Cardiac fibroblast (primary cell): ENCODE measurements at regions not wholly inside any gene's neighbourhood (a gene's known extent, or its start where the extent isn't known, plus 50 kb on each side); places are given as distances from the start of the nearest gene placed in this dataset.

ENCODE experiments used
- DNase-seq, 2 donors: peaks; one replicate each; pipeline versions ENCODE4 v3.0.0 to v3.0.0-alpha.2; 2010; ENCODE audit warnings: low read depth in 2 of 2
- H3K4me3 ChIP-seq, 2 donors: replicated peaks in 1 of 2; 1 replicate in 1 of 2; 2 replicates in 1 of 2; pipeline ENCODE4 v1.5.1; 2011; ENCODE audit warnings: low read depth in 2 of 2, low read length in 2 of 2, mild to moderate bottlenecking in 2 of 2, moderate library complexity in 1 of 2
- TF ChIP-seq, protein P1 (sequence below): IDR thresholded peaks from one replicate; pipeline ENCODE4 v1.5.1; 2011; ENCODE audit warnings: low read depth, mild to moderate bottlenecking, low read length, inconsistent platforms

DNA sequence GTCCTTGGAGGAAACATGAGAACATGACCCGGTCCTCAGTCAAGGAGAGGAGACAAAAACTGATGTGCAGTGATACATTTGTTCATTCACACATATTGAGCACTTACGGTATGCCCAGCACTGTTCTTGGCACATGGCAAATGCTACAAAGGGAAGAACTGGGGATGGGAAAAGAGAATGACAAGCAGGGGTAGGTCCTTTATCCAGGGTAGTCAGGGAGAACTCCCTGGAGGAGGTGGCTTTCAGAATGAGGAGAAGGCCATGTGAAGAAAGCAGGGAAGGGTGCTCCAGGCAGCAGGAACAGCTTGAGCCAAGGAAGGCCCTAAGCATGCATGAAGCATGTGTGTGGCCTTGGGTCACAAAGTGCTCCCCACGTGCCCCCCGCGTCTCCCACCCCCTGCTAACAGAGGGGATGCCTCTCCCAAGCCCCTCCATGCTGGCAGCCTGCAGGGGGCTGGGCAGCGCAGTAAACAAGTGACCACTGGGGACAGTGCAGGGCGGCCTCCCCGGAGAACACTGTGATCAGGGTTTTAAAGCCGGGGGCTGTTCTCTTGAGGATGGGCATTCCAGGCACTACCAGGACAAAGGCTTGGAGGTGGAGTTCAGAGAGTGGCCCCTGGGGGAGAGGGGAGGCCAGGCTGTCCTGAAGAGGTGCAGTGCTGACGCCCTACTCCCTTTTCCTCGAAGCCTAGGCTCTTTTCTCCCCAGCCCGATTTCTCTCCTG, 71.0 kb downstream of the PHETA1 start:
- TF ChIP-seq, protein P1, sequence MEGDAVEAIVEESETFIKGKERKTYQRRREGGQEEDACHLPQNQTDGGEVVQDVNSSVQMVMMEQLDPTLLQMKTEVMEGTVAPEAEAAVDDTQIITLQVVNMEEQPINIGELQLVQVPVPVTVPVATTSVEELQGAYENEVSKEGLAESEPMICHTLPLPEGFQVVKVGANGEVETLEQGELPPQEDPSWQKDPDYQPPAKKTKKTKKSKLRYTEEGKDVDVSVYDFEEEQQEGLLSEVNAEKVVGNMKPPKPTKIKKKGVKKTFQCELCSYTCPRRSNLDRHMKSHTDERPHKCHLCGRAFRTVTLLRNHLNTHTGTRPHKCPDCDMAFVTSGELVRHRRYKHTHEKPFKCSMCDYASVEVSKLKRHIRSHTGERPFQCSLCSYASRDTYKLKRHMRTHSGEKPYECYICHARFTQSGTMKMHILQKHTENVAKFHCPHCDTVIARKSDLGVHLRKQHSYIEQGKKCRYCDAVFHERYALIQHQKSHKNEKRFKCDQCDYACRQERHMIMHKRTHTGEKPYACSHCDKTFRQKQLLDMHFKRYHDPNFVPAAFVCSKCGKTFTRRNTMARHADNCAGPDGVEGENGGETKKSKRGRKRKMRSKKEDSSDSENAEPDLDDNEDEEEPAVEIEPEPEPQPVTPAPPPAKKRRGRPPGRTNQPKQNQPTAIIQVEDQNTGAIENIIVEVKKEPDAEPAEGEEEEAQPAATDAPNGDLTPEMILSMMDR = no peak

DNA sequence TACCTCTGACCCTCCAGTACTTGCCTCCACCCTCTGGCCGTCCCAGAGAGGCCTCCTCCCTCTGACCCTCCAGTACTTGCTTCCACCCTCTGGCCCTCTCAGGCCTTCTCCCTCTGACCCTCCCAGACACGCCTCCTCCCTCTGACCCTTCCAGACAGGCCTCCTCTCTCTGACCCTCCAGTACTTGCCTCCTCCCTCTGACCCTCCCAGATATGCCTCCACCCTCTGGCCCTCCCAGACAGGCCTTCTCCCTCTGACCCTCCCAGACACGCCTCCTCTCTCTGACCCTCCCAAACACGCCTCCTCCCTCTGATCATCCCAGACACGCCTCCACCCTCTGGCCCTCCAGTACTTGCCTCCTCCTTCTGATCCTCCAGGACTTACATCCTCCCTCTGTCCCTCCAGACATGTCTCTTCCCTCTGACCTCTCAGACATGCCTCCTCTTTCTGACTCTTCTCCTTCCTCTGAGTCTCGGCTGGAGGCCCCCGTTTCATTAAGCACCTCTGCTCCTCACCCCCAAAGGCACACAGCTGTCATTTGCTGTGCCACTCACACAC, 71.9 kb downstream of the PHETA1 start:
- no peak for DNase-seq
- TF ChIP-seq, protein P1 = no peak
- no peak overlapping the region for H3K4me3 ChIP-seq

More for the DNA sequence above, 71.0 kb downstream of the PHETA1 start:
- no peak for DNase-seq
- no peak overlapping the region for H3K4me3 ChIP-seq

DNA sequence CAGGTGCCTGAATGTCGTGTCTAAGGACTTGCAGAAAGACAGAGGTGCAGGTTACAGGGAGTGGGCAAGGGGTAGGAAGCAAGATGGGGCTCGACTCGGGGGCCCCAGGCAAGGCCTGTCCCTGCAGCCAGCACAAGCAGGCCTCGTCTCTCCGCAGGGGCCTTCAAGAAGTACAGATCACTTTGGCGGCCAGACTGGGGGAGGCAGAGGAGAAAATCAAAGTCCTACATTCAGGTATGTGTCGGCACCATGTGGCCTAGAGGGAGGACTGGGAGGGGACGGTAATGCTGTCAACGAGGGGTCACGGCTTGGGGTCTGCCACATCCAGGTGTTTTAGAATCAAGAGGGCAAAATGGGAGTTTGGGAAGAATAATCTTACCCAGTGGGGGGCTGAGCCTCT, 73.7 kb downstream of the PHETA1 start:
- TF ChIP-seq, protein P1 = no peak
- no peak for DNase-seq
- H3K4me3 ChIP-seq = no peak overlapping the region

DNA sequence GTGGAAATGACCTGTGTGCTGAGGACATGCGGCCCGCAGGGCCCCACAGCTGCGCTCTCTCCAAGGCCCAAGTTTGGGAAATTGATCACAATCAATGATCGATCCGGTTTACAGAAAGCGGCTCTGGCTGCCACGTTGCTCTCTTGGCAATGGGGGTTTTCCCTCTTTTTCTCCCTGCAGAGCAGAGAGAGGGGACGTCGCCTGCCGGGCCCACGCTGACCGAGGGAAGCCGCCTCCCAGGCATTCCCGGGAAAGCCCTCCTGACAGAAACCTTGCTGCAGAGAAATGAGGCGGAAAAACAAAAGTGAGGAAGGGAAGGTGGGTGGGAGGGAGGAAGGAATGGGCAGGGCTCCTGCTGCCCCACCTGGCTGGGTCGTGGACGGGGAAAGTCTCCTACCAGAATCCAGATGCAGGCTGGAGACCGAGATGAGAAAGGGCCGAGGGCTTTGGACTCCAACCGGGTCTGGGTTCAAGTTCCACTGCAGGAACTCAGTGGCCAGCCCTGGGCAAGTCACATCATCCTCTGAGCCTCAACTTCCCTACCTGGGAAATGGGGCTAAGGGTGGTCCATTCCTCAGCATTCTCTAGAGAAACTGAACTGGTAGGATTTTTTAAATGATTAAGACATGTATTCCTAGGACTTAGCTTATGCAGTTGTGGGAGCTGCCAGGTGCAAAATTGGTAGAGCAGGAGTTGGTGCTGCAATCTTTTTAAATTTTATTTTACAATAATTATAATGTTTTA, 75.5 kb downstream of the PHETA1 start:
- H3K4me3 ChIP-seq = no peak overlapping the region
- DNase-seq = no peak
- TF ChIP-seq, protein P1 = no peak

DNA sequence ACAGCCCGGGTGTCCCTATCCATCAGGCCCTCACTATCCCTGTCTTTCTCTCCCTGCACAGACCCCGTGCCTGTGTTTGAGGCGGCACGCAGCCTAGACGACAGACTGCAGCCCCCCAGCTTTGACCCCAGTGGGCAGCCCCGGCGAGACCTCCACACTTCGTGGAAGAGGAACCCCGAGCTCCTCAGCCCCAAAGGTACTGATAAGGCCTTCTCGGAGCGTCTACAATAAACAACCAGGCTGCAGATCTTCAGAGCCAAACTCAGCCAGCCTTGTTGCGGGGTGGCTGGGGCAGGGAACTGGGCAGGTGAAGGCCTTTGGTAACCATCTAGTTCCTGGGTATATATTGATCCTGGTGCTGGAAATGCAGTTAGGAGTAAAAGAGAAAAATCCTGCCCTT, 77.5 kb downstream of the PHETA1 start:
- H3K4me3 ChIP-seq = no peak overlapping the region
- TF ChIP-seq, protein P1 = no peak
- no peak for DNase-seq

DNA sequence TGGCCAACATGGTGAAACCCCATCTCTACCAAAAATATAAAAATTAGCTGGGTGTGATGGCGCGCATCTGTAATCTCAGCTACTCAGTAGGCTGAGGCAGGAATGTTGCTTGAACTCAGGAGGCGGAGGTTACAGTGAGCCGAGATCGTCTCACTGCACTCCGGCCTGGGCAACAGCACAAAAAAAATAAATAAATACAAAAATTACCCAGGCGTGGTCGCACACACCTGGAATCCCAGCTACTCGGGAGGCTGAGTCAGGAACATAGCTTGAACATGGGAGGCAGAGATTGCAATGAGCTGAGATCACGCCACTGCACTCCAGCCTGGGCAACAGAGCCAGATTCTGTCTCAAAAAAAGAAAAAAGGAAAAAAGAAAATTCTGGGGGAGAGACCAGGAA, 80.1 kb downstream of the PHETA1 start:
- TF ChIP-seq, protein P1 = no peak
- DNase-seq = no peak
- no peak overlapping the region for H3K4me3 ChIP-seq
